NCI-H82 treated with DMSO at 0.1 percent for 48 hours (cell line): ENCODE measurements at regions not wholly inside any gene's neighbourhood (a gene's known extent, or its start where the extent isn't known, plus 50 kb on each side); places are given as distances from the start of the nearest gene placed in this dataset.
"Not testable (repeated sequence)": the region's sequence is repeated elsewhere in the genome, so short reads cannot be mapped to it uniquely, and the experiment has no call there.

Experiments
- DNase-seq: peaks from one replicate; lab custom pipeline; 2025; ENCODE audit not compliant: unreplicated experiment; lab: John Stamatoyannopoulos, UW

GRCh38 chr3:176651622-176652021, 545.7 kb downstream of the TBL1XR1 start:
- no peak for DNase-seq

- no peak for DNase-seq
Measured at GRCh38 chr3:176650478-176650877, 546.8 kb downstream of the TBL1XR1 start.

GRCh38 chr3:176647987-176648386, 549.3 kb downstream of the TBL1XR1 start:
- DNase-seq, result no peak

- DNase-seq, result no peak
Measured at GRCh38 chr3:176633511-176633910, 563.8 kb downstream of the TBL1XR1 start.

- DNase-seq, result no peak
Measured at GRCh38 chr3:176632925-176633324, 564.4 kb downstream of the TBL1XR1 start.

GRCh38 chr3:176631165-176631564, 566.1 kb downstream of the TBL1XR1 start:
- no peak for DNase-seq

- DNase-seq, result no peak
Measured at GRCh38 chr3:176628101-176628639, 569.1 kb downstream of the TBL1XR1 start.

- DNase-seq, result no peak
Measured at GRCh38 chr3:176623468-176624150, 573.7 kb downstream of the TBL1XR1 start.

- no peak for DNase-seq
Measured at GRCh38 chr3:176619833-176620232, 577.4 kb downstream of the TBL1XR1 start.

- DNase-seq, result no peak
Measured at GRCh38 chr3:176615826-176616225, 581.5 kb downstream of the TBL1XR1 start.

GRCh38 chr3:176611703-176612102, 585.6 kb downstream of the TBL1XR1 start:
- no peak for DNase-seq

GRCh38 chr3:176609361-176609760, 587.9 kb downstream of the TBL1XR1 start:
- DNase-seq, result no peak

- DNase-seq, result not testable (repeated sequence)
Measured at GRCh38 chr3:176605553-176605952, 591.7 kb downstream of the TBL1XR1 start.

GRCh38 chr3:176595307-176595706, 602.0 kb downstream of the TBL1XR1 start:
- no peak for DNase-seq

GRCh38 chr3:176590722-176591121, 606.6 kb downstream of the TBL1XR1 start:
- DNase-seq, result no peak

GRCh38 chr3:176587089-176587488, 610.2 kb downstream of the TBL1XR1 start:
- DNase-seq, result no peak

- DNase-seq, result no peak
Measured at GRCh38 chr3:176584413-176585176, 612.7 kb downstream of the TBL1XR1 start.

GRCh38 chr3:176583956-176584355, 613.3 kb downstream of the TBL1XR1 start:
- no peak for DNase-seq

- no peak for DNase-seq
Measured at GRCh38 chr3:176581589-176581988, 615.7 kb downstream of the TBL1XR1 start.

- DNase-seq, result peak; percentile 18
Measured at GRCh38 chr3:176579711-176580185, 617.5 kb downstream of the TBL1XR1 start.

GRCh38 chr3:176578316-176578715, 619.0 kb downstream of the TBL1XR1 start:
- DNase-seq, result no peak

GRCh38 chr3:176577447-176577846, 619.8 kb downstream of the TBL1XR1 start:
- no peak for DNase-seq
